Endothelial cell of umbilical vein (primary cell): ENCODE measurements at regions not wholly inside any gene's neighbourhood (a gene's known extent, or its start where the extent isn't known, plus 50 kb on each side); places are given as distances from the start of the nearest gene placed in this dataset.

Experiments used
- CTCF ChIP-seq, 2 donors: IDR thresholded peaks; 1 replicate in 1 of 2; 2 replicates in 1 of 2; pipeline ENCODE4 v1.5.1; 2011; ENCODE audit warnings: low read length in 2 of 2, mild to moderate bottlenecking in 2 of 2, moderate library complexity in 2 of 2, control low read depth in 1 of 2, inconsistent platforms in 1 of 2, low read depth in 1 of 2; ENCODE audit not compliant: insufficient read depth in 1 of 2; ENCODE audit errors: extremely low read depth in 1 of 2
- EZH2 ChIP-seq: IDR thresholded peaks from 2 replicates; pipeline ENCODE4 v1.6.1; 2012; ENCODE audit warnings: borderline replicate concordance, low read depth, mild to moderate bottlenecking, moderate library complexity, low read length, inconsistent platforms; ENCODE audit not compliant: severe bottlenecking

GRCh38 chr3:165614337-165614736 is 222.9 kb downstream of the BCHE start:
- TF ChIP-seq CTCF (IDR thresholded peaks at IDR 0.05; ENCODE audit: extremely low read depth in 1 of 2, insufficient read depth in 1 of 2, low read depth in 1 of 2, low read length in 2 of 2): no peak
- no peak for TF ChIP-seq EZH2
